HEK293T (cell line): ENCODE measurements at regions not wholly inside any gene's neighbourhood (a gene's known extent, or its start where the extent isn't known, plus 50 kb on each side); places are given as distances from the start of the nearest gene placed in this dataset.

Experiments used
- BHLHE40 ChIP-seq: fragments of 450-650 bp; IDR thresholded peaks from 2 replicates; pipeline ENCODE4 v1.6.1; 2016; ENCODE audit warnings: mild to moderate bottlenecking, moderate library complexity, borderline replicate concordance
- ELF4 ChIP-seq: fragments of 450-650 bp; IDR thresholded peaks from 2 replicates; pipeline ENCODE4 v1.6.1; 2017; ENCODE audit warnings: antibody characterized with exemption
- FOXA1 ChIP-seq: fragments of 450-650 bp; IDR thresholded peaks from 2 replicates; pipeline ENCODE4 v1.6.1; 2016; ENCODE audit warnings: mild to moderate bottlenecking
- FOXK2 ChIP-seq: fragments of 450-650 bp; IDR thresholded peaks from 2 replicates; pipeline ENCODE4 v1.6.1; 2016; ENCODE audit warnings: mild to moderate bottlenecking
- L3MBTL2 ChIP-seq: fragments of 450-650 bp; conservative IDR thresholded peaks from 2 replicates; pipeline ENCODE4 v1.6.1; 2016; ENCODE audit warnings: mild to moderate bottlenecking
- NFRKB ChIP-seq: fragments of 450-650 bp; IDR thresholded peaks from 2 replicates; pipeline ENCODE4 v1.6.1; 2016; ENCODE audit warnings: mild to moderate bottlenecking, moderate library complexity
- SP1 ChIP-seq: fragments of 450-650 bp; IDR thresholded peaks from 2 replicates; pipeline ENCODE4 v1.6.1; 2017
- SUZ12 ChIP-seq: fragments of 450-650 bp; IDR thresholded peaks from 2 replicates; pipeline ENCODE4 v1.6.1; 2016; ENCODE audit warnings: mild to moderate bottlenecking
- TARDBP ChIP-seq: fragments of 450-650 bp; IDR thresholded peaks from 2 replicates; pipeline ENCODE4 v1.6.1; 2016

GRCh38 chr4:34935739-34936138 lies 1308.6 kb downstream of the ARAP2 start:
- TF ChIP-seq FOXA1 (no peak), SP1 (no peak), NFRKB (no peak), ELF4 (no peak), SUZ12 (no peak), FOXK2 (no peak), TARDBP (no peak), L3MBTL2 (no peak), BHLHE40 (no peak)
